ENCODE measurements at regions not wholly inside any gene's neighbourhood (a gene's known extent, or its start where the extent isn't known, plus 50 kb on each side); places are given as distances from the start of the nearest gene placed in this dataset.

GRCh38 chr12:91954747-91955146, 190.9 kb downstream of the BTG1 start:
- no peak for DNase-seq
- Histone ChIP-seq H3K4me3 (ENCODE audit: low read depth in 1 of 2, low read length in 2 of 2) (no peak overlapping the region), H3K4me1 (ENCODE audit: insufficient read depth, low read length) (no peaks in the 10 kb centered on the region), H2AFZ (ENCODE audit: low read depth, low read length) (no peak overlapping the region), H3K9ac (ENCODE audit: low read depth, low read length) (no peak overlapping the region), H3K27ac (ENCODE audit: low read length) (no peak overlapping the region), H3K79me2 (ENCODE audit: insufficient read depth, low read length) (no peaks in the 10 kb centered on the region), H4K20me1 (ENCODE audit: insufficient read depth, low read length) (no peaks in the 10 kb centered on the region), H3K9me3 (ENCODE audit: insufficient read depth, low read length, severe bottlenecking) (peaks cover 4% of the 10 kb centered on the region), H3K27me3 (ENCODE audit: insufficient read depth, low read length, poor library complexity) (no peaks in the 10 kb centered on the region), H3K36me3 (ENCODE audit: insufficient read depth, low read length) (no peaks in the 10 kb centered on the region), H3K4me2 (ENCODE audit: insufficient read depth, low read length) (no peak overlapping the region)
- TF ChIP-seq, protein P1, sequence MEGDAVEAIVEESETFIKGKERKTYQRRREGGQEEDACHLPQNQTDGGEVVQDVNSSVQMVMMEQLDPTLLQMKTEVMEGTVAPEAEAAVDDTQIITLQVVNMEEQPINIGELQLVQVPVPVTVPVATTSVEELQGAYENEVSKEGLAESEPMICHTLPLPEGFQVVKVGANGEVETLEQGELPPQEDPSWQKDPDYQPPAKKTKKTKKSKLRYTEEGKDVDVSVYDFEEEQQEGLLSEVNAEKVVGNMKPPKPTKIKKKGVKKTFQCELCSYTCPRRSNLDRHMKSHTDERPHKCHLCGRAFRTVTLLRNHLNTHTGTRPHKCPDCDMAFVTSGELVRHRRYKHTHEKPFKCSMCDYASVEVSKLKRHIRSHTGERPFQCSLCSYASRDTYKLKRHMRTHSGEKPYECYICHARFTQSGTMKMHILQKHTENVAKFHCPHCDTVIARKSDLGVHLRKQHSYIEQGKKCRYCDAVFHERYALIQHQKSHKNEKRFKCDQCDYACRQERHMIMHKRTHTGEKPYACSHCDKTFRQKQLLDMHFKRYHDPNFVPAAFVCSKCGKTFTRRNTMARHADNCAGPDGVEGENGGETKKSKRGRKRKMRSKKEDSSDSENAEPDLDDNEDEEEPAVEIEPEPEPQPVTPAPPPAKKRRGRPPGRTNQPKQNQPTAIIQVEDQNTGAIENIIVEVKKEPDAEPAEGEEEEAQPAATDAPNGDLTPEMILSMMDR (IDR thresholded peaks at IDR 0.05; ENCODE audit: borderline replicate concordance, extremely low read depth, low read length, poor library complexity, severe bottlenecking): no peak
- TF ChIP-seq EZH2 (IDR thresholded peaks at IDR 0.05; ENCODE audit: borderline replicate concordance, low read depth, low read length, severe bottlenecking): no peak
- ATAC-seq (ENCODE audit: insufficient read depth, low read depth): no peak

DNA sequence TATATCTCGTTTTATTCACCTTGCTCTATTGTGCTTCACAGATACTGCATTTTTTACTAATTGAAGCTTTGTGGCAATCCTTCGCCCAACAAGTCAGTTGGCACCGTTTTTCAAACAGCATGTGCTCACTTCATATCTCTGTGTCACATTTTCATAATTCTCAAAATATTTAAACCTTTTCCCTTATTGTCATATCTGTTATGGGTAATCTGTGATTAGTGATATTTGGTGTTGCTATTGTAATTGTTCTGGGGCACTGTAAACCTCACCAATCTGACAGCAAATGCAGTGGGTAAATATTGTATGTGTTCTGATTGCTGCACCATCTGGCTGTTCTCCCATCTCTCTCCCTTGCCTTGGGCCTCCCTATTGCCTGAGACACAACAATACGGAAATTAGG, 191.3 kb downstream of the BTG1 start:
- no peak for TF ChIP-seq EZH2 (IDR thresholded peaks at IDR 0.05; ENCODE audit: borderline replicate concordance, low read depth, low read length, severe bottlenecking)
- TF ChIP-seq, protein P1 (IDR thresholded peaks at IDR 0.05; ENCODE audit: borderline replicate concordance, extremely low read depth, low read length, poor library complexity, severe bottlenecking): no peak
- Histone ChIP-seq H3K36me3 (ENCODE audit: insufficient read depth, low read length) (no peaks in the 10 kb centered on the region), H3K27ac (ENCODE audit: low read length) (no peak overlapping the region), H3K27me3 (ENCODE audit: insufficient read depth, low read length, poor library complexity) (no peaks in the 10 kb centered on the region), H3K9ac (ENCODE audit: low read depth, low read length) (no peak overlapping the region), H2AFZ (ENCODE audit: low read depth, low read length) (no peak overlapping the region), H3K9me3 (ENCODE audit: insufficient read depth, low read length, severe bottlenecking) (peaks cover 4% of the 10 kb centered on the region), H3K4me1 (ENCODE audit: insufficient read depth, low read length) (no peaks in the 10 kb centered on the region), H4K20me1 (ENCODE audit: insufficient read depth, low read length) (no peaks in the 10 kb centered on the region), H3K4me2 (ENCODE audit: insufficient read depth, low read length) (no peak overlapping the region), H3K4me3 (ENCODE audit: low read depth in 1 of 2, low read length in 2 of 2) (no peak overlapping the region), H3K79me2 (ENCODE audit: insufficient read depth, low read length) (no peaks in the 10 kb centered on the region)
- DNase-seq: no peak
- no peak for ATAC-seq (ENCODE audit: insufficient read depth, low read depth)

- no peaks in the 10 kb centered on the region for H3K27me3 ChIP-seq (ENCODE audit: insufficient read depth, low read length, poor library complexity)
- peaks cover 4% of the 10 kb centered on the region for H3K9me3 ChIP-seq (ENCODE audit: insufficient read depth, low read length, severe bottlenecking)
- no peaks in the 10 kb centered on the region for H3K79me2 ChIP-seq (ENCODE audit: insufficient read depth, low read length)
- H3K4me2 ChIP-seq (ENCODE audit: insufficient read depth, low read length): no peak overlapping the region
- no peaks in the 10 kb centered on the region for H4K20me1 ChIP-seq (ENCODE audit: insufficient read depth, low read length)
- H3K36me3 ChIP-seq (ENCODE audit: insufficient read depth, low read length): no peaks in the 10 kb centered on the region
- DNase-seq: no peak
- no peak overlapping the region for H3K9ac ChIP-seq (ENCODE audit: low read depth, low read length)
- H2AFZ ChIP-seq (ENCODE audit: low read depth, low read length): no peak overlapping the region
- H3K4me3 ChIP-seq (ENCODE audit: low read depth in 1 of 2, low read length in 2 of 2): no peak overlapping the region
- TF ChIP-seq, protein P1 (IDR thresholded peaks at IDR 0.05; ENCODE audit: borderline replicate concordance, extremely low read depth, low read length, poor library complexity, severe bottlenecking): no peak
- ATAC-seq (ENCODE audit: insufficient read depth, low read depth): no peak
- H3K27ac ChIP-seq (ENCODE audit: low read length): no peak overlapping the region
- 0 out of 2 replicates have a peak, but pooled peaks cover 2% of the 10 kb centered on the region for H3K4me1 ChIP-seq (ENCODE audit: insufficient read depth, low read length)
These were observed 192.7 kb downstream of the BTG1 start for GRCh38 chr12:91952916-91953315.

DNA sequence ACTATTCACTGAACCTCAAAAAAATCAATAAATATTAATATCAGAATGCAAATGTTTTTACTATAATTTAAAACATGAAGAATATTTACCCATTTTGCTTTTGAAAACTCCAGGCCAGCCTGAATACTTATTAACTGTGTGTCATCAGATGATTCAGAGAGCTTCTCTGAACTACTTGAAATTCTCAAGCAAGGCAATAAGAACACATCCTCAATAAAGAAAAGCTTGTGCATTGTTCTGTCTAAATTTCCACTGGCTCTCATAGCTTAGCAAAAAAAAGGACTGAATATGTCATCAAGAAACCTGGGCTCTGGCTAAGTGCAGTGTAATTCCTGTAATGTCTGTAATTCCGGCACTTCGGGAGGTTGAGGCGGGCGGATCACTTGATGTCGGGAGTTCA, 194.1 kb downstream of the BTG1 start:
- peaks cover 4% of the 10 kb centered on the region for H3K9me3 ChIP-seq (ENCODE audit: insufficient read depth, low read length, severe bottlenecking)
- TF ChIP-seq, protein P1 (IDR thresholded peaks at IDR 0.05; ENCODE audit: borderline replicate concordance, extremely low read depth, low read length, poor library complexity, severe bottlenecking): no peak
- TF ChIP-seq EZH2 (IDR thresholded peaks at IDR 0.05; ENCODE audit: borderline replicate concordance, low read depth, low read length, severe bottlenecking): no peak
- H3K36me3 ChIP-seq (ENCODE audit: insufficient read depth, low read length): no peaks in the 10 kb centered on the region
- no peak overlapping the region for H3K4me2 ChIP-seq (ENCODE audit: insufficient read depth, low read length)
- no peak overlapping the region for H3K27ac ChIP-seq (ENCODE audit: low read length)
- no peaks in the 10 kb centered on the region for H3K79me2 ChIP-seq (ENCODE audit: insufficient read depth, low read length)
- no peak overlapping the region for H3K4me3 ChIP-seq (ENCODE audit: low read depth in 1 of 2, low read length in 2 of 2)
- no peaks in the 10 kb centered on the region for H4K20me1 ChIP-seq (ENCODE audit: insufficient read depth, low read length)
- 0 out of 2 replicates have a peak, but pooled peaks cover 2% of the 10 kb centered on the region for H3K4me1 ChIP-seq (ENCODE audit: insufficient read depth, low read length)
- ATAC-seq (ENCODE audit: insufficient read depth, low read depth) (no peak), DNase-seq (no peak)
- no peaks in the 10 kb centered on the region for H3K27me3 ChIP-seq (ENCODE audit: insufficient read depth, low read length, poor library complexity)
- H3K9ac ChIP-seq (ENCODE audit: low read depth, low read length): no peak overlapping the region
- H2AFZ ChIP-seq (ENCODE audit: low read depth, low read length): no peak overlapping the region
